GM12891 (cell line): ENCODE measurements at regions not wholly inside any gene's neighbourhood (a gene's known extent, or its start where the extent isn't known, plus 50 kb on each side); places are given as distances from the start of the nearest gene placed in this dataset.

Experiments
- POLR2AphosphoS5 ChIP-seq: IDR thresholded peaks from 2 replicates; pipeline ENCODE4 v1.6.1; 2011; ENCODE audit warnings: low read depth, low read length, control low read depth
- TAF1 ChIP-seq: IDR thresholded peaks from 2 replicates; pipeline ENCODE4 v1.6.1; 2011; ENCODE audit warnings: low read depth, low read length, control low read depth

- no peak for TF ChIP-seq POLR2AphosphoS5
- no peak for TF ChIP-seq TAF1
Measured at GRCh38 chr5:106843812-106844416, 826.8 kb downstream of the EFNA5 start.
